Fibroblast of lung (primary cell): ENCODE measurements at regions not wholly inside any gene's neighbourhood (a gene's known extent, or its start where the extent isn't known, plus 50 kb on each side); places are given as distances from the start of the nearest gene placed in this dataset.

Experiments
- EZH2 ChIP-seq: IDR thresholded peaks from 2 replicates; pipeline ENCODE4 v1.5.1; 2012; ENCODE audit warnings: low read length, control low read depth, mild to moderate bottlenecking; ENCODE audit errors: missing control alignments
- TF ChIP-seq, protein P1 (sequence below), 2 donors: IDR thresholded peaks in 1 of 2; conservative IDR thresholded peaks in 1 of 2; 1 replicate in 1 of 2; 2 replicates in 1 of 2; pipeline ENCODE4 v1.5.1; 2011 to 2012; ENCODE audit warnings: low read length in 2 of 2, control low read depth in 1 of 2, inconsistent platforms in 1 of 2, low read depth in 1 of 2, mild to moderate bottlenecking in 1 of 2

- TF ChIP-seq, protein P1, sequence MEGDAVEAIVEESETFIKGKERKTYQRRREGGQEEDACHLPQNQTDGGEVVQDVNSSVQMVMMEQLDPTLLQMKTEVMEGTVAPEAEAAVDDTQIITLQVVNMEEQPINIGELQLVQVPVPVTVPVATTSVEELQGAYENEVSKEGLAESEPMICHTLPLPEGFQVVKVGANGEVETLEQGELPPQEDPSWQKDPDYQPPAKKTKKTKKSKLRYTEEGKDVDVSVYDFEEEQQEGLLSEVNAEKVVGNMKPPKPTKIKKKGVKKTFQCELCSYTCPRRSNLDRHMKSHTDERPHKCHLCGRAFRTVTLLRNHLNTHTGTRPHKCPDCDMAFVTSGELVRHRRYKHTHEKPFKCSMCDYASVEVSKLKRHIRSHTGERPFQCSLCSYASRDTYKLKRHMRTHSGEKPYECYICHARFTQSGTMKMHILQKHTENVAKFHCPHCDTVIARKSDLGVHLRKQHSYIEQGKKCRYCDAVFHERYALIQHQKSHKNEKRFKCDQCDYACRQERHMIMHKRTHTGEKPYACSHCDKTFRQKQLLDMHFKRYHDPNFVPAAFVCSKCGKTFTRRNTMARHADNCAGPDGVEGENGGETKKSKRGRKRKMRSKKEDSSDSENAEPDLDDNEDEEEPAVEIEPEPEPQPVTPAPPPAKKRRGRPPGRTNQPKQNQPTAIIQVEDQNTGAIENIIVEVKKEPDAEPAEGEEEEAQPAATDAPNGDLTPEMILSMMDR (conservative IDR thresholded peaks at IDR 0.05 in 1 of 2, IDR thresholded peaks at IDR 0.05 in 1 of 2; ENCODE audit: low read depth in 1 of 2, low read length in 2 of 2): no peak
- TF ChIP-seq EZH2: no peak
Observed at GRCh38 chr9:106127776-106128175, 433.4 kb downstream of the TMEM38B start.
